ENCODE measurements at regions not wholly inside any gene's neighbourhood (a gene's known extent, or its start where the extent isn't known, plus 50 kb on each side); places are given as distances from the start of the nearest gene placed in this dataset.

GRCh38 chr11:92580908-92581307 is 356.3 kb downstream of the FAT3 start:
- in situ Hi-C loops (cut with HindIII; ENCODE audit: low pct_ligation_motif_present, low sequenced_read_pairs) = no loop called here
- Histone ChIP-seq H3K36me3 (replicated peaks) (no peaks in the 10 kb centered on the region), H3K4me3 (ENCODE audit: low read depth, low read length) (no peak overlapping the region), H3K27me3 (replicated peaks) (no peaks in the 10 kb centered on the region), H3K27ac (no peak overlapping the region)
- TF ChIP-seq, protein P1, sequence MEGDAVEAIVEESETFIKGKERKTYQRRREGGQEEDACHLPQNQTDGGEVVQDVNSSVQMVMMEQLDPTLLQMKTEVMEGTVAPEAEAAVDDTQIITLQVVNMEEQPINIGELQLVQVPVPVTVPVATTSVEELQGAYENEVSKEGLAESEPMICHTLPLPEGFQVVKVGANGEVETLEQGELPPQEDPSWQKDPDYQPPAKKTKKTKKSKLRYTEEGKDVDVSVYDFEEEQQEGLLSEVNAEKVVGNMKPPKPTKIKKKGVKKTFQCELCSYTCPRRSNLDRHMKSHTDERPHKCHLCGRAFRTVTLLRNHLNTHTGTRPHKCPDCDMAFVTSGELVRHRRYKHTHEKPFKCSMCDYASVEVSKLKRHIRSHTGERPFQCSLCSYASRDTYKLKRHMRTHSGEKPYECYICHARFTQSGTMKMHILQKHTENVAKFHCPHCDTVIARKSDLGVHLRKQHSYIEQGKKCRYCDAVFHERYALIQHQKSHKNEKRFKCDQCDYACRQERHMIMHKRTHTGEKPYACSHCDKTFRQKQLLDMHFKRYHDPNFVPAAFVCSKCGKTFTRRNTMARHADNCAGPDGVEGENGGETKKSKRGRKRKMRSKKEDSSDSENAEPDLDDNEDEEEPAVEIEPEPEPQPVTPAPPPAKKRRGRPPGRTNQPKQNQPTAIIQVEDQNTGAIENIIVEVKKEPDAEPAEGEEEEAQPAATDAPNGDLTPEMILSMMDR (IDR thresholded peaks at IDR 0.05; ENCODE audit: low read depth, low read length, missing control alignments) = no peak
- no peak for DNase-seq

GRCh38 chr11:92588393-92588792 is 363.8 kb downstream of the FAT3 start:
- in situ Hi-C loops (cut with HindIII; ENCODE audit: low pct_ligation_motif_present, low sequenced_read_pairs) = no loop called here
- H3K4me3 ChIP-seq (ENCODE audit: low read depth, low read length) = no peak overlapping the region

GRCh38 chr11:92589512-92589911 is 364.9 kb downstream of the FAT3 start:
- H3K27me3 ChIP-seq (replicated peaks) = no peaks in the 10 kb centered on the region
- in situ Hi-C loops (cut with HindIII; ENCODE audit: low pct_ligation_motif_present, low sequenced_read_pairs) = no loop called here
- H3K4me3 ChIP-seq (ENCODE audit: low read depth, low read length) = no peak overlapping the region
- no peak overlapping the region for H3K27ac ChIP-seq
- no peaks in the 10 kb centered on the region for H3K36me3 ChIP-seq (replicated peaks)
- TF ChIP-seq, protein P1 (IDR thresholded peaks at IDR 0.05; ENCODE audit: low read depth, low read length, missing control alignments) = no peak
- no peak for DNase-seq

More at GRCh38 chr11:92588393-92588792, 363.8 kb downstream of the FAT3 start:
- H3K36me3 ChIP-seq (replicated peaks) = no peaks in the 10 kb centered on the region
- no peak overlapping the region for H3K27ac ChIP-seq
- TF ChIP-seq, protein P1 (IDR thresholded peaks at IDR 0.05; ENCODE audit: low read depth, low read length, missing control alignments) = no peak
- DNase-seq = no peak
- no peaks in the 10 kb centered on the region for H3K27me3 ChIP-seq (replicated peaks)

GRCh38 chr11:92591521-92591920 is 366.9 kb downstream of the FAT3 start:
- in situ Hi-C loops (cut with HindIII; ENCODE audit: low pct_ligation_motif_present, low sequenced_read_pairs) = no loop called here
- TF ChIP-seq, protein P1 (IDR thresholded peaks at IDR 0.05; ENCODE audit: low read depth, low read length, missing control alignments) = no peak
- Histone ChIP-seq H3K4me3 (ENCODE audit: low read depth, low read length) (no peak overlapping the region), H3K36me3 (replicated peaks) (no peaks in the 10 kb centered on the region), H3K27me3 (replicated peaks) (no peaks in the 10 kb centered on the region), H3K27ac (no peak overlapping the region)
- DNase-seq = no peak

- Histone ChIP-seq H3K27me3 (replicated peaks) (no peaks in the 10 kb centered on the region), H3K36me3 (replicated peaks) (no peaks in the 10 kb centered on the region), H3K4me3 (ENCODE audit: low read depth, low read length) (no peak overlapping the region), H3K27ac (no peak overlapping the region)
- DNase-seq = no peak
- in situ Hi-C loops (cut with HindIII; ENCODE audit: low pct_ligation_motif_present, low sequenced_read_pairs) = no loop called here
- TF ChIP-seq, protein P1 (IDR thresholded peaks at IDR 0.05; ENCODE audit: low read depth, low read length, missing control alignments) = no peak
These were observed 369.6 kb downstream of the FAT3 start for GRCh38 chr11:92594251-92594650.

DNA sequence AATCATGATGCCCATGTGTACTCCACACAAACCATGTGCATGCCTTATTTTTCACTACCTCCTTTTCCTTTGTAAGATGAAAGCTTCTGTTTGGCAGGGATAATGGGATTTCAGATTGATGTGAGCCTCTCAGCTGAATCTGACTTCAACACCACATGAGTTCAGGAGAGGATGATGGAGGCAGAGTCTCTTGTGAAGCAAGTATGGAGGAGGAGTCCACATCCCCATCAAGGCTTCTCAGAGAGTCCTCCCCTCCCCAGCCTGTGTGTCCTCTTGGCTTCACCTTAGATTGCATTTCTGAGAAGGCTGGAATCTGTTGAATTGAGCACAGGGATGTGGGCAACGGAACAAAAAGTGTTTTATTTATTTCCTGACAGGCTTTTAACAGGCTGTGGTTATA is 370.4 kb downstream of the FAT3 start:
- TF ChIP-seq, protein P1 (IDR thresholded peaks at IDR 0.05; ENCODE audit: low read depth, low read length, missing control alignments) = no peak
- no peak for DNase-seq
- no peaks in the 10 kb centered on the region for H3K27me3 ChIP-seq (replicated peaks)
- H3K4me3 ChIP-seq (ENCODE audit: low read depth, low read length) = no peak overlapping the region
- H3K27ac ChIP-seq = no peak overlapping the region
- in situ Hi-C loops (cut with HindIII; ENCODE audit: low pct_ligation_motif_present, low sequenced_read_pairs) = no loop called here
- H3K36me3 ChIP-seq (replicated peaks) = no peaks in the 10 kb centered on the region

Measured in brain microvascular endothelial cell (primary cell).